ENCODE measurements at regions not wholly inside any gene's neighbourhood (a gene's known extent, or its start where the extent isn't known, plus 50 kb on each side); places are given as distances from the start of the nearest gene placed in this dataset.

DNA sequence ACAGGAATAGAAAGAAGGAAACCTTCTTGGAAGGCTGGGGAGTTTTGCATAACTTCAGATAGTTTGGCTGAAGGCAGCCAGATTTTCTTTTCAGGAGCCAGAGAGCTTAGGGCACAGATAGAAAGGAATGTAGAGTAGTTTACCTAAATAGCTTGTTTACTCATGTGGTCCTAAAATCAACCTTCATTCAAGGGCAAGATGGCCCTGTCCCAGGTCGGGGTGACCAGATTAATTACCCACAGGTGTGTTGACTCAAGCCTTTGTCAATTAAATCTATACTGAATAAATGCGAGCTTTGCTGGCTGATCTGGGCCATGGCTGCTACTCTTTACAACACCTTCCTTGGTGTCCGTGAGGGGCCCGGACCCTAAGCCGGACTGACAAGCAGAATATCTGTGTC, 792.0 kb upstream of the MAN1A1 start:
- DNase-seq (ENCODE audit: low read depth), result no peak
- TF ChIP-seq, protein P1, sequence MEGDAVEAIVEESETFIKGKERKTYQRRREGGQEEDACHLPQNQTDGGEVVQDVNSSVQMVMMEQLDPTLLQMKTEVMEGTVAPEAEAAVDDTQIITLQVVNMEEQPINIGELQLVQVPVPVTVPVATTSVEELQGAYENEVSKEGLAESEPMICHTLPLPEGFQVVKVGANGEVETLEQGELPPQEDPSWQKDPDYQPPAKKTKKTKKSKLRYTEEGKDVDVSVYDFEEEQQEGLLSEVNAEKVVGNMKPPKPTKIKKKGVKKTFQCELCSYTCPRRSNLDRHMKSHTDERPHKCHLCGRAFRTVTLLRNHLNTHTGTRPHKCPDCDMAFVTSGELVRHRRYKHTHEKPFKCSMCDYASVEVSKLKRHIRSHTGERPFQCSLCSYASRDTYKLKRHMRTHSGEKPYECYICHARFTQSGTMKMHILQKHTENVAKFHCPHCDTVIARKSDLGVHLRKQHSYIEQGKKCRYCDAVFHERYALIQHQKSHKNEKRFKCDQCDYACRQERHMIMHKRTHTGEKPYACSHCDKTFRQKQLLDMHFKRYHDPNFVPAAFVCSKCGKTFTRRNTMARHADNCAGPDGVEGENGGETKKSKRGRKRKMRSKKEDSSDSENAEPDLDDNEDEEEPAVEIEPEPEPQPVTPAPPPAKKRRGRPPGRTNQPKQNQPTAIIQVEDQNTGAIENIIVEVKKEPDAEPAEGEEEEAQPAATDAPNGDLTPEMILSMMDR (IDR thresholded peaks at IDR 0.05; ENCODE audit: low read depth, low read length, missing control alignments), result no peak
- H3K4me3 ChIP-seq (ENCODE audit: low read depth, low read length), result no peak overlapping the region

DNA sequence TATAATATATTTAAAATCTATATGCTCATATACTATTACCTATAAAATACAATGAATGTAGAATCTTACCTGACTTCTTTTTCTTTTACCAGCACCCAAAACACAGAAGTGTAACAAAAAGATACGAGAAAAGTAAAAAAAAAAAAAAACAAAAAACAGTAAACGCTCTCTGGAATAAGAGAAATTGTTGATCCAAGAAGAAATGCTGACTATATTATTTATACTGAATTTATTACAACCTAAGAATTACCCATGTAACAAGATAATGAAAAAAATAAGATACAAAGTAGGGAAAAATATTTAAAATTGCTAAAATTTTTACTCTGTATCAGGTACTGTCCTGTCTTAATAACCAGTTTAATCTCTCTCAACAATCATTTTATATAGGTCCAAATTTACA, 787.9 kb upstream of the MAN1A1 start:
- no peak overlapping the region for H3K4me3 ChIP-seq (ENCODE audit: low read depth, low read length)
- DNase-seq (ENCODE audit: low read depth), result no peak
- TF ChIP-seq, protein P1 (IDR thresholded peaks at IDR 0.05; ENCODE audit: low read depth, low read length, missing control alignments), result no peak

DNA sequence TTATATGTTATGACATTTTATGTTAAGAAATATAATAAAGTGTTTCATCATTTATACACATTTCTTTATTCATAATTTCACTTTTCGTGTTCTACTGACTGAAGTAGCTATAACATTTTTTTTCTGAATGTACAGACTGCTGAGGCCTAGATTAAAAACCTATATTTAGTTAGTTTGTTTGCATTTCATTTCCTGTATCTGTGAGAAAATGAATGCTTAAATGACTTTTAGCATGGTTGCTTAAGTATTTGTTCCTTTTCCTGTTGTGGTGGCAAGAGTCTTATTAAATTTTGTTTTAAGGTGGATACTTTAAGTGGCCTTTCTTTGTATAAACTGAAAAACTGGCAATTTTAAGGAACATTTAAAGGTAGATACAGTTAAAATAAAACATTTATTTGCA, 779.7 kb upstream of the MAN1A1 start:
- no peak overlapping the region for H3K4me3 ChIP-seq (ENCODE audit: low read depth, low read length)
- TF ChIP-seq, protein P1 (IDR thresholded peaks at IDR 0.05; ENCODE audit: low read depth, low read length, missing control alignments), result no peak
- DNase-seq (ENCODE audit: low read depth), result no peak

DNA sequence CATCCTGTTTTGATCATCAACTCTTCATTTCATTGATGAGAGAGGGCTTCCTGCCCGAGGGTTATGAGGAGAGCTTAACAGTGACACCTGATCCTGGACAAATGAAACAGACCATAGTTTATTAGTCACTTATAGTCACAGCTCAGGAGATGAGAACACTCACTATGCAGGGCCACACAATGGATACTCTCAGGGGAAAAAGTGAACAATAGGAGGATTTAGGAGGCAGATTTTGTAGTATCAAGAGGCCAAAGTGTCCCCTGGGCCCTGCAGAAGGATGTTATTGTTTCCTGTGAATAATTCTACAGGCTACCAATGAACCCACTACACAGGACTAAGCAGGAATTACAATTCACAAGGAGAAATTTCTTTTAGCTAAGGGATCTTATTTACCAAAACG, 772.8 kb upstream of the MAN1A1 start:
- TF ChIP-seq, protein P1 (IDR thresholded peaks at IDR 0.05; ENCODE audit: low read depth, low read length, missing control alignments), result no peak
- no peak overlapping the region for H3K4me3 ChIP-seq (ENCODE audit: low read depth, low read length)
- no peak for DNase-seq (ENCODE audit: low read depth)

DNA sequence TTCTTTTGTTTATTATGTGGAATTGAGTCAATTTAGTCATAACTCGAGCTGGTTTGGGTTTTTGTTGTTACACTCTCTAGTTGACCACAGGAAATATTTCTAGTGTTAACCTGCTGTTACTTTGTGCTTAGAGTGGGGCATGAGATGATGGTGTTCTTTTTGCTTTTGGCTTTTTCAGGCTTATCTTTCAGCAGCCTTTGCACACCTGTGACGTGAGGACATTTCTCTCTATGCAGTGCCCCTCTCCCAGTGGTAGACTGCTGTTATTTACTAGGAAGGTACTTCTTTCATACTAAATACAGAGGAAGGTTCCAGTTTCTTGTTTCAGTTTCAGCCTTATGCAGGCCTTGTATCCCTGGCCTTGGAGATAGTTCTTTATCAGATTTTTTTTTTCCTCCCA, 766.8 kb upstream of the MAN1A1 start:
- H3K4me3 ChIP-seq (ENCODE audit: low read depth, low read length), result no peak overlapping the region
- DNase-seq (ENCODE audit: low read depth), result no peak
- TF ChIP-seq, protein P1 (IDR thresholded peaks at IDR 0.05; ENCODE audit: low read depth, low read length, missing control alignments), result no peak

DNA sequence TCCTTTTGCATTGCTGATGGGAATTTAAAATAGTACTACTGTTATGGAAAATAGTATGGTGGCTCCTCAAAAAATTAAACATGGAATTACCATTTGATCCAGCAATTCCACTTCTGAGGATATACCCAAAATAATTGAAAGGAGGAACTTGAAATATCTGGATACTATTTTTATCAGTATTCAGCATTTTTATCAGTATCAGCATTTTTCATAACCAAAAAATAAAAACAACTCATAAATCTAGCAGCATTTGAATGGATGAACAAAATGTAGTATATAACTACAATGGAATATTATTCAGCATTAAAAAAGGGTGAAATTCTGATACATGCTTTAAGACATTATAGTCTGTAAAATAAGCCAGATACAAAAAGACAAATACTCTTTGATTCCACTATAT, 763.4 kb upstream of the MAN1A1 start:
- DNase-seq (ENCODE audit: low read depth), result no peak
- TF ChIP-seq, protein P1 (IDR thresholded peaks at IDR 0.05; ENCODE audit: low read depth, low read length, missing control alignments), result no peak
- no peak overlapping the region for H3K4me3 ChIP-seq (ENCODE audit: low read depth, low read length)

DNA sequence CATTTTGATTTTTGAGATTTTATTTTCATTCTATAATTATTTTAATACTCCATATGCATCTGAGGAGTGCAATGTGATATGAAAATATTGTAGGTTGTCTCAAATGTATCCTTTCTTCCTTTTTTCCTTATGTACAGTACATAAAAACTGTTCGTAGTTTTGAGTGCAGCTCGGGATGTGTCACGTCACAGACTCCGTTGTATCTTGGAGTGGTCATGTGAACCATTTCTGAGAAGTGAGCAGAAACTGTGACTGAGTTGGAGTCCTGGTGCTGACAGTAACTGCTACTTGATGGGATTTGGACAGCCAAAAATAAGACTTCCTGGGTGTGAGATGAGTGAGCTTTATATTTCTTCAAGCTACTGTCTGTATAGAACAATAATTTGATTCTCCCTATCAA, 761.4 kb upstream of the MAN1A1 start:
- TF ChIP-seq, protein P1 (IDR thresholded peaks at IDR 0.05; ENCODE audit: low read depth, low read length, missing control alignments), result no peak
- H3K4me3 ChIP-seq (ENCODE audit: low read depth, low read length), result no peak overlapping the region
- no peak for DNase-seq (ENCODE audit: low read depth)
